ENCODE measurements at regions not wholly inside any gene's neighbourhood (a gene's known extent, or its start where the extent isn't known, plus 50 kb on each side); places are given as distances from the start of the nearest gene placed in this dataset.

GRCh38 chr14:100388103-100389054, 65.2 kb downstream of the SLC25A47 start:
- TF ChIP-seq CTCF (conservative IDR thresholded peaks at IDR 0.05) (no peak), EZH2 (IDR thresholded peaks at IDR 0.05; ENCODE audit: low read depth) (no peak)
